Activated CD4-positive, alpha-beta T cell treated with anti-CD3 and anti-CD28 coated beads, Interleukin-2, amount 10 ng/mL, durations not matched to agents 24 days and 14 days (primary cell): ENCODE measurements at regions not wholly inside any gene's neighbourhood (a gene's known extent, or its start where the extent isn't known, plus 50 kb on each side); places are given as distances from the start of the nearest gene placed in this dataset.

Source experiments
- DNase-seq: peaks from one replicate; pipeline ENCODE4 v3.0.0; 2022
- H3K27ac Mint-ChIP-seq: one replicate; pipeline ENCODE4 v1.8.0; 2022; ENCODE audit warnings: mild to moderate bottlenecking, mixed read lengths
- H3K27me3 Mint-ChIP-seq: one replicate; pipeline ENCODE4 v1.8.0; 2022; ENCODE audit warnings: mixed read lengths
- H3K36me3 Mint-ChIP-seq: one replicate; pipeline ENCODE4 v1.8.0; 2022; ENCODE audit warnings: low read depth, mild to moderate bottlenecking, mixed read lengths
- H3K4me1 Mint-ChIP-seq: one replicate; pipeline ENCODE4 v1.8.0; 2021; ENCODE audit warnings: mixed read lengths
- H3K4me3 Mint-ChIP-seq: one replicate; pipeline ENCODE4 v1.8.0; 2022; ENCODE audit warnings: mild to moderate bottlenecking, moderate library complexity, mixed read lengths
- H3K9me3 Mint-ChIP-seq: one replicate; pipeline ENCODE4 v1.8.0; 2021; ENCODE audit warnings: mixed read lengths
- intact Hi-C: fragments of 100-400 bp; cut with micrococcal nuclease; formaldehyde crosslinking; loops from one replicate; pipeline ENCODE4 v1.15.1; 2023

- Mint-ChIP-seq H3K4me3 (no peak overlapping the region), H3K9me3 (no peaks in the 10 kb centered on the region), H3K4me1 (no peaks in the 10 kb centered on the region), H3K27me3 (peaks cover 11% of the 10 kb centered on the region), H3K36me3 (no peaks in the 10 kb centered on the region), H3K27ac (no peak overlapping the region)
- intact Hi-C loops: no loop called here
- DNase-seq: no peak
Observed at GRCh38 chr14:51472881-51473280, 178.8 kb upstream of the FRMD6 start.

GRCh38 chr14:51473351-51473750, 178.4 kb upstream of the FRMD6 start:
- no peaks in the 10 kb centered on the region for H3K9me3 Mint-ChIP-seq
- H3K4me1 Mint-ChIP-seq: no peaks in the 10 kb centered on the region
- DNase-seq: no peak
- intact Hi-C loops: no loop called here
- no peak overlapping the region for H3K27ac Mint-ChIP-seq
- H3K27me3 Mint-ChIP-seq: peaks cover 11% of the 10 kb centered on the region
- no peaks in the 10 kb centered on the region for H3K36me3 Mint-ChIP-seq
- no peak overlapping the region for H3K4me3 Mint-ChIP-seq

GRCh38 chr14:51473808-51474565, 177.7 kb upstream of the FRMD6 start:
- intact Hi-C loops: no loop called here
- Mint-ChIP-seq H3K27me3 (peaks cover 11% of the 10 kb centered on the region), H3K36me3 (no peaks in the 10 kb centered on the region), H3K4me3 (no peak overlapping the region), H3K9me3 (no peaks in the 10 kb centered on the region), H3K4me1 (no peaks in the 10 kb centered on the region), H3K27ac (no peak overlapping the region)
- DNase-seq: no peak

GRCh38 chr14:51474854-51475253, 176.9 kb upstream of the FRMD6 start:
- Mint-ChIP-seq H3K27me3 (peaks cover 11% of the 10 kb centered on the region), H3K9me3 (no peaks in the 10 kb centered on the region), H3K36me3 (no peaks in the 10 kb centered on the region), H3K4me3 (no peak overlapping the region), H3K27ac (no peak overlapping the region), H3K4me1 (no peaks in the 10 kb centered on the region)
- DNase-seq: no peak
- intact Hi-C loops: no loop called here

GRCh38 chr14:51478175-51478621, 173.5 kb upstream of the FRMD6 start:
- H3K4me1 Mint-ChIP-seq: no peaks in the 10 kb centered on the region
- no peak for DNase-seq
- H3K36me3 Mint-ChIP-seq: no peaks in the 10 kb centered on the region
- intact Hi-C loops: no loop called here
- H3K4me3 Mint-ChIP-seq: no peak overlapping the region
- no peaks in the 10 kb centered on the region for H3K9me3 Mint-ChIP-seq
- peaks cover 11% of the 10 kb centered on the region for H3K27me3 Mint-ChIP-seq
- no peak overlapping the region for H3K27ac Mint-ChIP-seq

GRCh38 chr14:51479584-51480325, 172.0 kb upstream of the FRMD6 start:
- no peak for DNase-seq
- peaks cover 11% of the 10 kb centered on the region for H3K27me3 Mint-ChIP-seq
- H3K4me1 Mint-ChIP-seq: no peaks in the 10 kb centered on the region
- H3K9me3 Mint-ChIP-seq: no peaks in the 10 kb centered on the region
- no peak overlapping the region for H3K27ac Mint-ChIP-seq
- no peak overlapping the region for H3K4me3 Mint-ChIP-seq
- intact Hi-C loops: no loop called here
- H3K36me3 Mint-ChIP-seq: no peaks in the 10 kb centered on the region

- peaks cover 3% of the 10 kb centered on the region for H3K27me3 Mint-ChIP-seq
Observed at GRCh38 chr14:51481643-51482042, 170.1 kb upstream of the FRMD6 start.

GRCh38 chr14:51482102-51482501, 169.6 kb upstream of the FRMD6 start:
- no peak for DNase-seq
- intact Hi-C loops: no loop called here
- no peak overlapping the region for H3K4me3 Mint-ChIP-seq
- no peak overlapping the region for H3K27ac Mint-ChIP-seq
- no peaks in the 10 kb centered on the region for H3K9me3 Mint-ChIP-seq
- H3K27me3 Mint-ChIP-seq: no peaks in the 10 kb centered on the region
- no peaks in the 10 kb centered on the region for H3K4me1 Mint-ChIP-seq
- no peaks in the 10 kb centered on the region for H3K36me3 Mint-ChIP-seq

More at GRCh38 chr14:51481643-51482042, 170.1 kb upstream of the FRMD6 start:
- intact Hi-C loops: no loop called here
- Mint-ChIP-seq H3K4me3 (no peak overlapping the region), H3K9me3 (no peaks in the 10 kb centered on the region), H3K36me3 (no peaks in the 10 kb centered on the region), H3K4me1 (no peaks in the 10 kb centered on the region), H3K27ac (no peak overlapping the region)
- no peak for DNase-seq

- intact Hi-C loops: no loop called here
- Mint-ChIP-seq H3K4me3 (no peak overlapping the region), H3K9me3 (no peaks in the 10 kb centered on the region), H3K4me1 (no peaks in the 10 kb centered on the region), H3K27me3 (no peaks in the 10 kb centered on the region), H3K27ac (no peak overlapping the region), H3K36me3 (no peaks in the 10 kb centered on the region)
- no peak for DNase-seq
Observed at GRCh38 chr14:51484485-51484884, 167.2 kb upstream of the FRMD6 start.

GRCh38 chr14:51485733-51486132, 166.0 kb upstream of the FRMD6 start:
- Mint-ChIP-seq H3K4me3 (no peak overlapping the region), H3K4me1 (no peaks in the 10 kb centered on the region), H3K36me3 (no peaks in the 10 kb centered on the region), H3K9me3 (no peaks in the 10 kb centered on the region), H3K27me3 (no peaks in the 10 kb centered on the region), H3K27ac (no peak overlapping the region)
- DNase-seq: no peak
- intact Hi-C loops: no loop called here

- Mint-ChIP-seq H3K27me3 (no peaks in the 10 kb centered on the region), H3K4me1 (no peaks in the 10 kb centered on the region), H3K4me3 (no peak overlapping the region), H3K9me3 (no peaks in the 10 kb centered on the region), H3K27ac (no peak overlapping the region), H3K36me3 (no peaks in the 10 kb centered on the region)
- no peak for DNase-seq
- intact Hi-C loops: no loop called here
Observed at GRCh38 chr14:51487848-51488247, 163.9 kb upstream of the FRMD6 start.

- intact Hi-C loops: no loop called here
- no peaks in the 10 kb centered on the region for H3K36me3 Mint-ChIP-seq
- H3K4me1 Mint-ChIP-seq: no peaks in the 10 kb centered on the region
- no peaks in the 10 kb centered on the region for H3K27me3 Mint-ChIP-seq
- no peak overlapping the region for H3K4me3 Mint-ChIP-seq
- H3K27ac Mint-ChIP-seq: no peak overlapping the region
- DNase-seq: no peak
- H3K9me3 Mint-ChIP-seq: peaks cover 4% of the 10 kb centered on the region
Observed at GRCh38 chr14:51488569-51489220, 163.0 kb upstream of the FRMD6 start.

- H3K9me3 Mint-ChIP-seq: peaks cover 4% of the 10 kb centered on the region
- no peak overlapping the region for H3K4me3 Mint-ChIP-seq
- no peaks in the 10 kb centered on the region for H3K27me3 Mint-ChIP-seq
- no peak for DNase-seq
- H3K36me3 Mint-ChIP-seq: no peaks in the 10 kb centered on the region
- intact Hi-C loops: no loop called here
- H3K4me1 Mint-ChIP-seq: no peaks in the 10 kb centered on the region
- H3K27ac Mint-ChIP-seq: no peak overlapping the region
Observed at GRCh38 chr14:51490205-51490604, 161.5 kb upstream of the FRMD6 start.

GRCh38 chr14:51491036-51491545, 160.6 kb upstream of the FRMD6 start:
- DNase-seq: no peak
- Mint-ChIP-seq H3K9me3 (peaks cover 4% of the 10 kb centered on the region), H3K36me3 (no peaks in the 10 kb centered on the region), H3K27ac (no peak overlapping the region), H3K4me1 (no peaks in the 10 kb centered on the region), H3K27me3 (no peaks in the 10 kb centered on the region), H3K4me3 (no peak overlapping the region)
- intact Hi-C loops: no loop called here
